ENCODE measurements at regions not wholly inside any gene's neighbourhood (a gene's known extent, or its start where the extent isn't known, plus 50 kb on each side); places are given as distances from the start of the nearest gene placed in this dataset.

- H3K9me3 ChIP-seq = no peaks in the 10 kb centered on the region
- no peak overlapping the region for H3K4me3 ChIP-seq
- H3K4me1 ChIP-seq = peaks cover 4% of the 10 kb centered on the region
- intact Hi-C loops (cut with DNase I) = no loop called here
- no peak for DNase-seq
- H3K36me3 ChIP-seq = no peaks in the 10 kb centered on the region
- no peaks in the 10 kb centered on the region for H3K27me3 ChIP-seq
- H3K27ac ChIP-seq = no peak overlapping the region
- no peak overlapping the region for H3K9ac ChIP-seq (ENCODE audit: low read depth in 2 of 2, low read length in 2 of 2)
- TF ChIP-seq, protein P1, sequence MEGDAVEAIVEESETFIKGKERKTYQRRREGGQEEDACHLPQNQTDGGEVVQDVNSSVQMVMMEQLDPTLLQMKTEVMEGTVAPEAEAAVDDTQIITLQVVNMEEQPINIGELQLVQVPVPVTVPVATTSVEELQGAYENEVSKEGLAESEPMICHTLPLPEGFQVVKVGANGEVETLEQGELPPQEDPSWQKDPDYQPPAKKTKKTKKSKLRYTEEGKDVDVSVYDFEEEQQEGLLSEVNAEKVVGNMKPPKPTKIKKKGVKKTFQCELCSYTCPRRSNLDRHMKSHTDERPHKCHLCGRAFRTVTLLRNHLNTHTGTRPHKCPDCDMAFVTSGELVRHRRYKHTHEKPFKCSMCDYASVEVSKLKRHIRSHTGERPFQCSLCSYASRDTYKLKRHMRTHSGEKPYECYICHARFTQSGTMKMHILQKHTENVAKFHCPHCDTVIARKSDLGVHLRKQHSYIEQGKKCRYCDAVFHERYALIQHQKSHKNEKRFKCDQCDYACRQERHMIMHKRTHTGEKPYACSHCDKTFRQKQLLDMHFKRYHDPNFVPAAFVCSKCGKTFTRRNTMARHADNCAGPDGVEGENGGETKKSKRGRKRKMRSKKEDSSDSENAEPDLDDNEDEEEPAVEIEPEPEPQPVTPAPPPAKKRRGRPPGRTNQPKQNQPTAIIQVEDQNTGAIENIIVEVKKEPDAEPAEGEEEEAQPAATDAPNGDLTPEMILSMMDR (IDR thresholded peaks at IDR 0.05) = no peak
Observed at GRCh38 chr11:45075519-45075918, 70.9 kb upstream of the PRDM11 start.

- TF ChIP-seq, protein P1 (IDR thresholded peaks at IDR 0.05) = no peak
- no peaks in the 10 kb centered on the region for H3K9me3 ChIP-seq
- H3K4me1 ChIP-seq = peaks cover 4% of the 10 kb centered on the region
- intact Hi-C loops (cut with DNase I) = no loop called here
- no peak for DNase-seq
- no peaks in the 10 kb centered on the region for H3K36me3 ChIP-seq
- no peak overlapping the region for H3K27ac ChIP-seq
- no peak overlapping the region for H3K9ac ChIP-seq (ENCODE audit: low read depth in 2 of 2, low read length in 2 of 2)
- no peak overlapping the region for H3K4me3 ChIP-seq
- H3K27me3 ChIP-seq = no peaks in the 10 kb centered on the region
Observed at GRCh38 chr11:45075952-45076351, 70.5 kb upstream of the PRDM11 start.

GRCh38 chr11:45076761-45077160, 69.7 kb upstream of the PRDM11 start:
- H3K27ac ChIP-seq = no peak overlapping the region
- no peak overlapping the region for H3K9ac ChIP-seq (ENCODE audit: low read depth in 2 of 2, low read length in 2 of 2)
- intact Hi-C loops (cut with DNase I) = no loop called here
- no peaks in the 10 kb centered on the region for H3K36me3 ChIP-seq
- no peak for DNase-seq
- no peaks in the 10 kb centered on the region for H3K9me3 ChIP-seq
- TF ChIP-seq, protein P1 (IDR thresholded peaks at IDR 0.05) = no peak
- H3K4me1 ChIP-seq = peaks cover 4% of the 10 kb centered on the region
- no peak overlapping the region for H3K4me3 ChIP-seq
- no peaks in the 10 kb centered on the region for H3K27me3 ChIP-seq

DNA sequence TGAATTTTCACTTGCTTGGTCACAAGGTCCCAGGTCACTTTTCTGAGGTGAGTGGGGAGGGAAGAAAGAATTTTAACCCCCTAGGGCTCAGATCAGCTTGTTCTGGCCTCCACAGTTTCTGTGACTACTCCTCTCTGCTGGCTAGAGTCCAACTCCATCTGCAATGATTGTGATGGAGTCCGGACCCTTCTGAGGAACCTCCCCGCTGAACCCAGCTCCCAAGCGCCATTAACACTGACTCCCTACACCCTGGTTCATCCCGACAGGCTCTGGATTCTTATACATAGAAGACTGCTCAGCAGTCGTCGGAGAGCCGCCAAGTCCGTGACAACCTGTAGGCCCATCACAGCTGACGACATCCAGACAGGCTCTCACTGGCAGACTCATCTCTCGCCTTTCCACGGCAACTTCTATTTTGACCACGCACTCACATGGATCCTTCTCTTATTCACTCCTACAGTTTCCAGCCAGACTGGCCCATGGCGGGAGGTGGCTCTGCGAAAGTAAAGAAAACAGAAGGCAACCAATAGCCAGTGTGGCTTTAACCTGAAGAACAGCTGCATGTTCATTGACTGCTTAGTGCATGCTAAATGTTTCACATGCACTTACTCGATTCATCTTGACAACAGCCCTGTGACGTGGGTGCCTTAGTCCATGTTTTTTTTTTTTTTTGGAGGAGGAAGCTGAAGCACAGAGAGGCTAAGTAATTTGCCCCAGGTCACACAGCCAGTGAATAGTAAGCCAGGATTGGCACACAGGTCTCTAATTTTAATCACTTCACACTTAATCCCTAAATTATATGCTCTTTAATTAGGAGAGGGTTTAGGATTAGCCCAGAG, 68.0 kb upstream of the PRDM11 start:
- intact Hi-C loops (cut with DNase I) = no loop called here
- Histone ChIP-seq H3K27ac (no peak overlapping the region), H3K36me3 (no peaks in the 10 kb centered on the region), H3K9me3 (no peaks in the 10 kb centered on the region), H3K4me1 (peaks cover 4% of the 10 kb centered on the region), H3K9ac (ENCODE audit: low read depth in 2 of 2, low read length in 2 of 2) (no peak overlapping the region), H3K27me3 (no peaks in the 10 kb centered on the region), H3K4me3 (no peak overlapping the region)
- DNase-seq = no peak
- TF ChIP-seq, protein P1 (IDR thresholded peaks at IDR 0.05) = no peak

GRCh38 chr11:45079075-45079444, 67.4 kb upstream of the PRDM11 start:
- H3K4me3 ChIP-seq = no peak overlapping the region

More at GRCh38 chr11:45079075-45079444, 67.4 kb upstream of the PRDM11 start:
- Histone ChIP-seq H3K27me3 (no peaks in the 10 kb centered on the region), H3K36me3 (no peaks in the 10 kb centered on the region), H3K9ac (ENCODE audit: low read depth in 2 of 2, low read length in 2 of 2) (no peak overlapping the region), H3K9me3 (no peaks in the 10 kb centered on the region), H3K27ac (no peak overlapping the region), H3K4me1 (peaks cover 4% of the 10 kb centered on the region)
- intact Hi-C loops (cut with DNase I) = no loop called here
- TF ChIP-seq, protein P1 (IDR thresholded peaks at IDR 0.05) = no peak
- DNase-seq = no peak
